Esophagus squamous epithelium (tissue), 4 donors: ENCODE measurements at regions not wholly inside any gene's neighbourhood (a gene's known extent, or its start where the extent isn't known, plus 50 kb on each side); places are given as distances from the start of the nearest gene placed in this dataset.

Experiments
- POLR2A ChIP-seq, 4 donors: fragments of 450-650 bp; IDR thresholded peaks; one replicate each; pipeline ENCODE4 v1.6.1; 2017; ENCODE audit warnings: antibody characterized with exemption in 4 of 4, mild to moderate bottlenecking in 4 of 4, moderate library complexity in 3 of 4
- TF ChIP-seq, protein P1 (sequence below), 6 experiments: fragments of 450-650 bp in 4 of 6; fragments of 200-600 bp in 2 of 6; sonication (generic) in 2 of 6; IDR thresholded peaks; one replicate each; pipeline ENCODE4 v1.5.1; 2016 to 2019; ENCODE audit warnings: antibody characterized with exemption in 6 of 6, mild to moderate bottlenecking in 4 of 6, moderate library complexity in 4 of 6

DNA sequence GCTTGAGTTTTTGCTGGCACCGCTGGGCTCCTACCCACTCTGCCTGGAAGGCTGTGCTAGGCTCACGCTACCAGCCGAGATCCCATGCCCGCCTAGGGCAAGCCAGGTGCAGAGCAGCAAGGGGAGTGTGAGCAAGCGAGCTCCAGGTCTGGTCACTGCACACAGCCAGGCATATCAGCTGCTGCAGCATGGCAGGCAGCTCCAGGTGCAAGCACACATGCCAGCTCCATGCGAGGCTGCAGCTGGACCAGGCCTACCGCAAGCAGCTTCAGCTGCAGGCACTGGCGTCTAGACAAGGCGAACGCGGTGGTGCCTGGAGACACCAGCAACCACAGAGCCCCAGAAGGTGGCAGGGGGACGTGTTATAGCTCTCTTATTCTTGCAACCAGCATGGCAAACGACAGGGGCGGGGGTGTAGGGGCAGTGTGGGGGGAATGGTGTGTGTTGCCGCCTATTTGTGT, 614.7 kb upstream of the EPHA5 start:
- TF ChIP-seq POLR2A (IDR thresholded peaks at IDR 0.05), result no peak
- TF ChIP-seq, protein P1, sequence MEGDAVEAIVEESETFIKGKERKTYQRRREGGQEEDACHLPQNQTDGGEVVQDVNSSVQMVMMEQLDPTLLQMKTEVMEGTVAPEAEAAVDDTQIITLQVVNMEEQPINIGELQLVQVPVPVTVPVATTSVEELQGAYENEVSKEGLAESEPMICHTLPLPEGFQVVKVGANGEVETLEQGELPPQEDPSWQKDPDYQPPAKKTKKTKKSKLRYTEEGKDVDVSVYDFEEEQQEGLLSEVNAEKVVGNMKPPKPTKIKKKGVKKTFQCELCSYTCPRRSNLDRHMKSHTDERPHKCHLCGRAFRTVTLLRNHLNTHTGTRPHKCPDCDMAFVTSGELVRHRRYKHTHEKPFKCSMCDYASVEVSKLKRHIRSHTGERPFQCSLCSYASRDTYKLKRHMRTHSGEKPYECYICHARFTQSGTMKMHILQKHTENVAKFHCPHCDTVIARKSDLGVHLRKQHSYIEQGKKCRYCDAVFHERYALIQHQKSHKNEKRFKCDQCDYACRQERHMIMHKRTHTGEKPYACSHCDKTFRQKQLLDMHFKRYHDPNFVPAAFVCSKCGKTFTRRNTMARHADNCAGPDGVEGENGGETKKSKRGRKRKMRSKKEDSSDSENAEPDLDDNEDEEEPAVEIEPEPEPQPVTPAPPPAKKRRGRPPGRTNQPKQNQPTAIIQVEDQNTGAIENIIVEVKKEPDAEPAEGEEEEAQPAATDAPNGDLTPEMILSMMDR (IDR thresholded peaks at IDR 0.05), result no peak
